Limb (tissue), 2 donors: ENCODE measurements at regions not wholly inside any gene's neighbourhood (a gene's known extent, or its start where the extent isn't known, plus 50 kb on each side); places are given as distances from the start of the nearest gene placed in this dataset.
A peak's percentile ranks its signal among the peaks of the same experiment; 100 is the strongest.

Experiments used
- DNase-seq, 2 donors: peaks; one replicate each; pipeline ENCODE4 v3.0.0-alpha.2; 2016; ENCODE audit errors: extremely low spot score in 2 of 2

GRCh38 chr1:193588311-193589082 is 402.1 kb upstream of the B3GALT2 start:
- peak; percentile 38 to 44 for DNase-seq

GRCh38 chr1:193584731-193585239 is 398.4 kb upstream of the B3GALT2 start:
- no peak for DNase-seq

- no peak for DNase-seq
Observed at GRCh38 chr1:193581341-193581740, 394.9 kb upstream of the B3GALT2 start.

GRCh38 chr1:193580419-193580818 is 394.0 kb upstream of the B3GALT2 start:
- no peak for DNase-seq

DNA sequence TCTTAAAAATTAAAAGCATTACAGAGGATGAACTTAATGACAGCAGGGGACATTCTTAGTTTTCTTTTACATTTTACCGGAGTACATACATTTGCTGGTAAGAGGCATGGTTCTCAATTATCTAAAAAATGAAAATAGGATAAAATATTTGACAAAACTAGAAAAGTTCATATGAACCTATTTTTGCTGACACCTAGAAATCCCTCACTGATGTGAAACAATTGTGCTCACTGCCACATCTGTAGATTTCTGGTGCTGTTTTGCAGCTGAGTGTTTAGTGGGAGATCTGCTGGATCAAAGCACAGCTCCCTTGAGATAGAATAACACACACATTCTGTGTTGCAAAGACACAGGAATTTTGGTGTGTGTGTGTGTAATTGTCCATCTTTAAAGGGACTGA is 392.9 kb upstream of the B3GALT2 start:
- DNase-seq = no peak

GRCh38 chr1:193574913-193575312 is 388.5 kb upstream of the B3GALT2 start:
- no peak for DNase-seq

GRCh38 chr1:193569983-193570269 is 383.5 kb upstream of the B3GALT2 start:
- no peak for DNase-seq

DNA sequence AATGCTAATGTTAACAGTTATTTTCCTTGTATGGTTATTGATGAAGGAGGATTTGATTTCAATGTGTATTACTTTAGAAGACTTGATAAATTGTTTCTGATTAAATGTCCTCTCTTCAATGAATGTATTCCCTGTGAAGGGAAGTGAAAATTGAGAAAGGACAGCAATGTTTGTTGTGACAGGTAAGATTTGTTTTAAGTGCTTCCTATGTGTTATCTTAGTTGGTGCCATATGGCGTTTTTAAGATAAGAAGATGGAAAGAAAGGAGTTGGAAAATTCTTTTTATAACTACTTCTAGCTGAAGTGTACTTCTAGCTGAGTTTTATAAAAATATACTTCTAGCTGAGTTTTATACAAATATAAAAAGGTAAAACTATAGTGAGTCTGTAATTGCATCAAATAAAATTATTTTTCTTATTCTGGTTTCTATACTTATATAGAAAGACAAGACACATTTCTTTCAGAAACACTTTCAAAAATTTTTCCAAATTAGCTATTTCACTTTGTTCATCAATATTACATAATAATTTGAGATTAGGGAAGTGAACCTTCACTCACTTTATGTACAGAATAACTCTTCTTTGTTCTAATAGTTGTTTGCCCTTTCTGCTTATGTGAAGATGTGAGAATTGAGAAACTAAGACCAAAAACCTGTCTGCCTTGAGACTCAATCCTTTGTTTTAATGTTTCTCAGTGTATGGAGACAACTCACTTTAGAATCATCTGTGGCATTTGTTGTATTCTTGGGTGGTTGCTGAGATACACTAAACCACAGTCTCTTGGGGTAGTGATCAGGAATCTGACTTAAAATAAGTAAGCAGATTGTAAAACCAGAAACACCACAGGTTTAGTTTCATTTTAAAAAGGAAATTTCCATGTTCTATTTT is 382.9 kb upstream of the B3GALT2 start:
- DNase-seq = no peak

GRCh38 chr1:193568512-193568911 is 382.1 kb upstream of the B3GALT2 start:
- DNase-seq = no peak

DNA sequence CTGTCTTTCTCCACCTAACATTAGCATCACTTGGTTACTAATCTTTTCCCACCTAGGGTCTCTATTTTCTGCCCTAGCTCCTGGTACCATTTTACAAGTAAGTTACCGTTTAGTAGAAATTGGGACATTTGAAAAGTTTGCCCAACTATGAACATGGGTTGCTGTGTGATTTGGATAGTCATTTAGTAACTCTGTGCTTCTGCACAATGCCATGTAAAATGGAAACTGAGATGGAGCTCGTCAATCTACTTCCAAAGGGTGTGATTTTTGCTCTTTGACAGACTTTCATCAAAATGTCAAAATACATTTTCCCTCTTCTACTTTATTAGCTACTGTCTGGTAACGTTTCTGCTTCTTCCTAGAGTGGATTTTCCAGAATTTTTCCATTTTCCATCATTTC is 381.5 kb upstream of the B3GALT2 start:
- DNase-seq = no peak

GRCh38 chr1:193566735-193567134 is 380.3 kb upstream of the B3GALT2 start:
- DNase-seq = no peak

- no peak for DNase-seq
Observed at GRCh38 chr1:193565971-193566577, 379.7 kb upstream of the B3GALT2 start.

GRCh38 chr1:193562121-193562520 is 375.7 kb upstream of the B3GALT2 start:
- no peak for DNase-seq

- DNase-seq = no peak
Observed at GRCh38 chr1:193558491-193559028, 372.1 kb upstream of the B3GALT2 start.

GRCh38 chr1:193555662-193556441 is 369.4 kb upstream of the B3GALT2 start:
- no peak for DNase-seq

- DNase-seq = no peak
Observed at GRCh38 chr1:193553564-193553963, 367.2 kb upstream of the B3GALT2 start.

DNA sequence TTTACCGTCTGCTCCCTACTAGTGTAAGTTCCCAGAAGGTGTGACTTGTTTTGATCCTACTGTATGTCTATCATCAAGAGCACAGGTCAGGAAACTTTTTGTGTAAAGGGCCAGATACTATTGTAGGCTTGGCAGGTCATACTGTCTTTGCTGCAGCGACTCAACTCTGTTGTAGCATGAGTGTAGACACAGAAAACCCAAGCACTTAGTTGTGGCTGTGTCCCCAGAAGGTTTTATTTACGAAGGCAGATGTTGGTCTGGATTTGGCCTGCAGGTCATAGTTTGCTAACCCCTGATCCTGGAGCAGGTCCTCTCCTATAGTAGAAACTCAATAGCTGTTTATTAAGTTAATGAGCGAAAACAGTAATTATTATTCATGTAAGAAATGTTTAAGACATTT is 365.9 kb upstream of the B3GALT2 start:
- no peak for DNase-seq

- DNase-seq = no peak
Observed at GRCh38 chr1:193549081-193549480, 362.7 kb upstream of the B3GALT2 start.

DNA sequence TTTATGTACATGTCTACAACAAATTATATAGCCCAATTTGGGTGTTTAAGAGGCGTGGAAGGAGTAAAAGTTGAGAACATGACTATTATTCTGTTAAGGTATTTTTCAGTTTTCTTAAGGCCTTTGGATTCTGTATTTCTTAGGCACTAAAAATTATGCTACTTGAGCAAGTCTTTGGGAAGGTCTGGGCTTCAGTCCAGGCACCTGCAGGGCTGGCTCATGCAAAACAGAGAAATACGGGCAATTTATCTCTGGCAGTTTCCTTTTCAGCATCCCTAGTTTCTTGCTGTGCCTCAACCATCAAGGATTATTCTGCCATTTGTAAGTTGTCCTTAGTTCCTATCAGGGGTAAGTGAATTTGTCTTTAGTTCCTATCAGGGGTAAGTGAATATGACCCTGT is 358.8 kb upstream of the B3GALT2 start:
- peak in 1 of 2 donors; percentile 36 for DNase-seq

- no peak for DNase-seq
Observed at GRCh38 chr1:193543259-193543658, 356.8 kb upstream of the B3GALT2 start.

DNA sequence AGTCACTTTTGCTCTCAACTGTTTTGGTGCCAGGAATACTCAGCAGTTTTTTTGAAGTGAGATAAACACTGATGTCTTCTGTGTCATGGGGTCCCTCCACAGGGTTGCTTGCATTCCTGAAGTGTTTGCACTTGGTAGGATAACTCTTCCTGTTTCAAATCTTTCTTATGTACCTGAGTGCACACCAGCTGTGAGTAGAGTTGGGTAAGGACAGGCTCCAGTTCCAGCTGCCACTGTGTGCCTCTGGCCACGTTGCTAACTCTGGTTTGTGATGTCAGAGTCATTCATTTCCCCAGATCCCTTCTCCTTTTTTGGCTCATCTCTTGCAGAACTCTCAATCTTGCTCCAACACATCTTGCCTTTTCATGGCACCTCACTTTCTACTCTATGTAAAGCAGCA is 356.3 kb upstream of the B3GALT2 start:
- DNase-seq = no peak
